H9 (cell line): ENCODE measurements at regions not wholly inside any gene's neighbourhood (a gene's known extent, or its start where the extent isn't known, plus 50 kb on each side); places are given as distances from the start of the nearest gene placed in this dataset.

Experiments
- DNase-seq: peaks from one replicate; pipeline ENCODE4 v3.0.0-alpha.2; 2017
- H2AFZ ChIP-seq: one replicate; pipeline ENCODE4 v1.6.1; 2013; ENCODE audit warnings: mild to moderate bottlenecking, low read length, control low read depth, moderate library complexity
- H2AK5ac ChIP-seq: 2 replicates; pipeline ENCODE4 v1.6.1; 2013; ENCODE audit warnings: low read length, control low read depth, mixed read lengths; ENCODE audit not compliant: insufficient read length
- H2BK120ac ChIP-seq: one replicate; pipeline ENCODE4 v1.6.1; 2013; ENCODE audit warnings: low read depth, mild to moderate bottlenecking, low read length, control low read depth, inconsistent platforms; ENCODE audit not compliant: poor library complexity, severe bottlenecking
- H2BK12ac ChIP-seq: 2 replicates; pipeline ENCODE4 v1.6.1; 2013; ENCODE audit warnings: low read length, control low read depth, mixed read lengths, low read depth; ENCODE audit not compliant: insufficient read length
- H2BK15ac ChIP-seq: 2 replicates; pipeline ENCODE4 v1.6.1; 2013; ENCODE audit warnings: low read depth, low read length, control low read depth
- H2BK20ac ChIP-seq: one replicate; pipeline ENCODE4 v1.6.1; 2013; ENCODE audit warnings: low read depth, mild to moderate bottlenecking, low read length, control low read depth, inconsistent platforms; ENCODE audit not compliant: poor library complexity, severe bottlenecking
- H2BK5ac ChIP-seq: 2 replicates; pipeline ENCODE4 v1.6.1; 2013; ENCODE audit warnings: low read length, control low read depth, mixed read lengths; ENCODE audit not compliant: insufficient read length
- H3K14ac ChIP-seq: 2 replicates; pipeline ENCODE4 v1.6.1; 2013; ENCODE audit warnings: low read length, control low read depth; ENCODE audit not compliant: insufficient read depth
- H3K18ac ChIP-seq: 2 replicates; pipeline ENCODE4 v1.6.1; 2013; ENCODE audit warnings: low read depth, mild to moderate bottlenecking, mixed read lengths, low read length, control low read depth; ENCODE audit not compliant: insufficient read length
- H3K23ac ChIP-seq: 2 replicates; pipeline ENCODE4 v1.6.1; 2013; ENCODE audit warnings: low read length, control low read depth, mixed read lengths, low read depth; ENCODE audit not compliant: insufficient read length
- H3K23me2 ChIP-seq: 2 replicates; pipeline ENCODE4 v1.6.1; 2013; ENCODE audit warnings: low read depth, mild to moderate bottlenecking, mixed read lengths, low read length, control low read depth; ENCODE audit not compliant: insufficient read length, poor library complexity, severe bottlenecking
- H3K27ac ChIP-seq: 2 replicates; pipeline ENCODE4 v1.5.1; 2013; ENCODE audit warnings: low read length, control low read depth, mixed read lengths, low read depth; ENCODE audit not compliant: insufficient read length
- H3K27me3 ChIP-seq: 2 replicates; pipeline ENCODE4 v1.6.1; 2013; ENCODE audit warnings: low read length, control low read depth, inconsistent platforms; ENCODE audit not compliant: insufficient read depth
- H3K4ac ChIP-seq: 2 replicates; pipeline ENCODE4 v1.6.1; 2013; ENCODE audit warnings: low read depth, mild to moderate bottlenecking, control low read depth, inconsistent platforms, low read length, moderate library complexity
- H3K4me1 ChIP-seq: 2 replicates; pipeline ENCODE4 v1.6.1; 2013; ENCODE audit warnings: low read length, control low read depth, inconsistent platforms; ENCODE audit not compliant: insufficient read depth
- H3K4me2 ChIP-seq: 2 replicates; pipeline ENCODE4 v1.6.1; 2013; ENCODE audit warnings: low read length, control low read depth, mixed read lengths; ENCODE audit not compliant: insufficient read length, insufficient read depth
- H3K56ac ChIP-seq: 2 replicates; pipeline ENCODE4 v1.6.1; 2013; ENCODE audit warnings: low read depth, mild to moderate bottlenecking, mixed read lengths, low read length, control low read depth; ENCODE audit not compliant: insufficient read length
- H3K79me1 ChIP-seq: 2 replicates; pipeline ENCODE4 v1.6.1; 2013; ENCODE audit warnings: low read depth, mild to moderate bottlenecking, moderate library complexity, low read length, control low read depth, inconsistent platforms; ENCODE audit not compliant: insufficient read depth, poor library complexity, severe bottlenecking
- H3K79me2 ChIP-seq: 2 replicates; pipeline ENCODE4 v1.6.1; 2013; ENCODE audit warnings: low read length, control low read depth, inconsistent platforms; ENCODE audit not compliant: insufficient read depth
- H3K9ac ChIP-seq: 2 replicates; pipeline ENCODE4 v1.6.1; 2013; ENCODE audit warnings: low read length, control low read depth, mixed read lengths; ENCODE audit not compliant: insufficient read length; ENCODE audit errors: extremely low read depth
- H3K9me3 ChIP-seq: one replicate; pipeline ENCODE4 v1.6.1; 2013; ENCODE audit warnings: low read depth, low read length, inconsistent platforms; ENCODE audit not compliant: control insufficient read depth
- H3T11ph ChIP-seq: one replicate; pipeline ENCODE4 v1.6.1; 2013; ENCODE audit warnings: mild to moderate bottlenecking, low read length, control low read depth, inconsistent platforms
- H4K20me1 ChIP-seq: one replicate; pipeline ENCODE4 v1.6.1; 2013; ENCODE audit not compliant: control insufficient read depth, insufficient read length, insufficient read depth
- H4K5ac ChIP-seq: 2 replicates; pipeline ENCODE4 v1.6.1; 2013; ENCODE audit warnings: low read depth, mild to moderate bottlenecking, mixed read lengths, low read length, control low read depth; ENCODE audit not compliant: insufficient read length
- H4K8ac ChIP-seq: replicated peaks from 2 replicates; pipeline ENCODE4 v1.6.1; 2013; ENCODE audit warnings: low read length, control low read depth, mixed read lengths, low read depth; ENCODE audit not compliant: insufficient read length
- H4K91ac ChIP-seq: 2 replicates; pipeline ENCODE4 v1.6.1; 2013; ENCODE audit warnings: low read depth, mild to moderate bottlenecking, moderate library complexity, mixed read lengths, low read length, control low read depth; ENCODE audit not compliant: insufficient read length
- H3K27ac Mint-ChIP-seq, 3 experiments: 2 replicates in 2 of 3; 3 replicates in 1 of 3; pipeline ENCODE4 v1.8.0; 2020 to 2021; ENCODE audit warnings: mixed read lengths in 3 of 3, mild to moderate bottlenecking in 1 of 3, moderate library complexity in 1 of 3
- H3K27me3 Mint-ChIP-seq: 2 replicates; pipeline ENCODE4 v1.8.0; 2021; ENCODE audit warnings: low read depth, mild to moderate bottlenecking, moderate library complexity, mixed read lengths
- H3K36me3 Mint-ChIP-seq, 3 experiments: 2 replicates in 2 of 3; 3 replicates in 1 of 3; pipeline ENCODE4 v1.8.0; 2020 to 2021; ENCODE audit warnings: low read depth in 3 of 3, mixed read lengths in 3 of 3; ENCODE audit not compliant: insufficient read depth in 1 of 3
- H3K4me1 Mint-ChIP-seq, 2 experiments: 2 replicates each; pipeline ENCODE4 v1.8.0; 2020; ENCODE audit warnings: mixed read lengths in 2 of 2
- H3K4me3 Mint-ChIP-seq, 2 experiments: 2 replicates in 1 of 2; 3 replicates in 1 of 2; pipeline ENCODE4 v1.8.0; 2020 to 2021; ENCODE audit warnings: mild to moderate bottlenecking in 2 of 2, mixed read lengths in 2 of 2, moderate library complexity in 1 of 2
- H3K9me3 Mint-ChIP-seq, 2 experiments: 2 replicates in 1 of 2; 3 replicates in 1 of 2; pipeline ENCODE4 v1.8.0; 2020; ENCODE audit warnings: mild to moderate bottlenecking in 2 of 2, mixed read lengths in 2 of 2, moderate library complexity in 1 of 2
- WGBS: extraction: QIAGEN DNeasy Blood & Tissue Kit; methylation state at CpG from one replicate; pipeline ENCODE4 v1.1.7; 2013; ENCODE audit warnings: missing lambda C conversion rate, low lambda C conversion rate, mixed read lengths; ENCODE audit not compliant: insufficient read length; ENCODE audit errors: extremely low coverage; 5-methylcytosine and 5-hydroxymethylcytosine counted together
- TF ChIP-seq, protein P1 (sequence below): fragments of 200-600 bp; sonication (generic); conservative IDR thresholded peaks from 3 replicates; pipeline ENCODE4 v1.8.0; 2021; ENCODE audit warnings: antibody characterized with exemption, mild to moderate bottlenecking

DNA sequence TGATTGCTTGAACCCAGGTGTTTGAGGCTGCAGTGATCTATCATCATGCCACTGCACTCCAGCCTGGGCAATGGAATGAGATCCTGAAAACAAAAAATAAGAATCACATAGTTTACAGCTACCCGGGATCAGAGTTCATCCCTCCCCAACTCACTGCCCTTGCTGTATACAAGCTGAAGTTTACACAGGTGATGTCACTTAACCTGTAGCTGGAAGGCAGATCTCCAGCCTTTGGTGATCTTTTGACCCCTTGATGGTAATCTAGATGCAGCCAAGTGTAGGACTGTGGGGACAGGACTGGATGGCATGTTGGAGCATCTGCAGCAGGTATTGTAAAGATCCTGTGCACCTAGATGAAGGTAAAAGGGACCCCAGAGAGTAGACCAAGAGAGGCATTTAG is 66.7 kb upstream of the SLC14A2 start:
- H3K27me3 Mint-ChIP-seq, result peaks cover 2% of the 10 kb centered on the region; the same call in 1 of the 2 replicates

More for the DNA sequence above, 66.7 kb upstream of the SLC14A2 start:
- Histone ChIP-seq H3K4me2 (no peak overlapping the region), H3K79me1 (no peaks in the 10 kb centered on the region), H3K79me2 (no peaks in the 10 kb centered on the region), H4K8ac (no peak overlapping the region), H3K23me2 (no peaks in the 10 kb centered on the region), H3K56ac (no peak overlapping the region), H3K18ac (no peak overlapping the region), H3T11ph (no peak overlapping the region), H2BK15ac (no peak overlapping the region), H4K20me1 (no peaks in the 10 kb centered on the region), H3K4ac (no peak overlapping the region), H2BK120ac (no peak overlapping the region), H4K91ac (no peak overlapping the region), H3K14ac (no peak overlapping the region), H3K4me1 (no peaks in the 10 kb centered on the region), H3K23ac (no peak overlapping the region), H2BK20ac (no peak overlapping the region), H3K9me3 (no peaks in the 10 kb centered on the region), H2BK5ac (no peak overlapping the region), H3K9ac (no peak overlapping the region), H2AFZ (no peak overlapping the region), H3K27ac (no peak overlapping the region), H4K5ac (no peak overlapping the region), H2BK12ac (no peak overlapping the region), H2AK5ac (no peak overlapping the region), H3K27me3 (no peaks in the 10 kb centered on the region)
- H3K36me3 Mint-ChIP-seq, result no peaks in the 10 kb centered on the region; a peak in 1 of 7 replicates
- WGBS, result no CpG with 5 or more reads among the region's 1 CpG
- no peak overlapping the region for H3K4me3 Mint-ChIP-seq
- no peak overlapping the region for H3K27ac Mint-ChIP-seq
- DNase-seq, result no peak
- TF ChIP-seq, protein P1, sequence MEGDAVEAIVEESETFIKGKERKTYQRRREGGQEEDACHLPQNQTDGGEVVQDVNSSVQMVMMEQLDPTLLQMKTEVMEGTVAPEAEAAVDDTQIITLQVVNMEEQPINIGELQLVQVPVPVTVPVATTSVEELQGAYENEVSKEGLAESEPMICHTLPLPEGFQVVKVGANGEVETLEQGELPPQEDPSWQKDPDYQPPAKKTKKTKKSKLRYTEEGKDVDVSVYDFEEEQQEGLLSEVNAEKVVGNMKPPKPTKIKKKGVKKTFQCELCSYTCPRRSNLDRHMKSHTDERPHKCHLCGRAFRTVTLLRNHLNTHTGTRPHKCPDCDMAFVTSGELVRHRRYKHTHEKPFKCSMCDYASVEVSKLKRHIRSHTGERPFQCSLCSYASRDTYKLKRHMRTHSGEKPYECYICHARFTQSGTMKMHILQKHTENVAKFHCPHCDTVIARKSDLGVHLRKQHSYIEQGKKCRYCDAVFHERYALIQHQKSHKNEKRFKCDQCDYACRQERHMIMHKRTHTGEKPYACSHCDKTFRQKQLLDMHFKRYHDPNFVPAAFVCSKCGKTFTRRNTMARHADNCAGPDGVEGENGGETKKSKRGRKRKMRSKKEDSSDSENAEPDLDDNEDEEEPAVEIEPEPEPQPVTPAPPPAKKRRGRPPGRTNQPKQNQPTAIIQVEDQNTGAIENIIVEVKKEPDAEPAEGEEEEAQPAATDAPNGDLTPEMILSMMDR, result no peak
- no peaks in the 10 kb centered on the region for H3K4me1 Mint-ChIP-seq
- no peaks in the 10 kb centered on the region for H3K9me3 Mint-ChIP-seq
